GM18867 (cell line): ENCODE measurements at regions not wholly inside any gene's neighbourhood (a gene's known extent, or its start where the extent isn't known, plus 50 kb on each side); places are given as distances from the start of the nearest gene placed in this dataset.

ENCODE experiments used
- ATAC-seq: cut with Tn5 transposase; IDR thresholded peaks from one replicate; pipeline ENCODE4 v1.9.1; 2021; ENCODE audit warnings: mild to moderate bottlenecking, moderate library complexity; ENCODE audit not compliant: unreplicated experiment

GRCh38 chr10:129274748-129275474 is 192.1 kb upstream of the MGMT start:
- ATAC-seq: no peak

- no peak for ATAC-seq
These were observed 191.2 kb upstream of the MGMT start for GRCh38 chr10:129275886-129276285.

DNA sequence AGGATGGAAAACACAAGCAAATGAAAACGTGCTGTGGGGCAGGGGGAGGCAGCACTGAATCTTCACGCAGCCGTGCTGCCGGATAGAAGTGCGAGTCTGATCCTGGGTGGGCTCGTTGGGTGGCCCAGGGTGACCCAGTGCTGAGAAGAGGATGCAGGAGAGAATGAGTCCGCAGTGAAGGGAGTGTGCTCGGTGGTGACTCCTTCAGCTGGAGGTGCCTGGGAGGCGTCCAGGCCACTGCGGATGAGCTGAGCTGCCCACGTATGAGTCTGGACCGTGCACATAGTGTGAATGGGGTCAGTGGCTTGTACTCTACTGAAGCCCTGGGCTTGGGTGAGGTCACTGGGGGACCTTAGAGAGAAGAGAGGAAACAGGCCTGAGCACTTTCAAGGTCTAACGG is 190.0 kb upstream of the MGMT start:
- no peak for ATAC-seq

DNA sequence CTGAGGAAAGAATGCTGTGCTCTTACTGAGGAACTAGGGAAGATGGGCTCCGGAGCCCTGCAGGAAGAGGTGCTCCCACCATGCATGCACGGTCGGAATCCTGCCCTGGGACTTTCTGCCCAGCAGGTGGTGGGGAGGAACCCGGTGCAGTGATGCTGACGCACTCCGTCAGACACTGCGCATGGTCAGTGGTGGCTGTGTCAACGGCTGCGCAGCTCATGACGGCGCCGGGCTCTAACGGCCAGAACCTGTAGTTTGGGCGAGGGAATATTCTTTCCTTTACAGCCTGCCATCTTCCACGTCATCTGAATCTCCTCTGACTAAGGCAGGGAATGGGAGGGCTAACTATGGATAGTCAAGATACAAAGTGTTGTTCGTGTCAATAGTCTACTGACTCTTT is 189.2 kb upstream of the MGMT start:
- ATAC-seq: no peak

DNA sequence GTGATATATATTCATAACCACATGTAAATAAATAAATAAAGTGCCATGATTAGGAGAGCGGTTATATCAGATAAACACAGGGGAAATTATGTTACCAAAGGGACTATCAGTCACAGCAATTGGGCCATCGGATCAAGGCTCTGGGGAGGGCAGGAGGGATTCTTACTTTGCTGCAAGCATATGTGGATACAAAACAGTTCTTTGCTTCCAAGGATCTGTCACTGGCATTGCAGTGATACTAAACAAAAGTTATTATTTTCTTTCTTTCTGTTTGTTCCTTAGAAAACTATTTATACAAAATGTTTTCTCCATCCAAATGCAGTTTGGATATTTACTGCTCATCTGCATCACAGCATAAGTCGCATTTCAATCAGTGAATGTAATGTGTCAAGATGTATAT is 188.4 kb upstream of the MGMT start:
- ATAC-seq: no peak

DNA sequence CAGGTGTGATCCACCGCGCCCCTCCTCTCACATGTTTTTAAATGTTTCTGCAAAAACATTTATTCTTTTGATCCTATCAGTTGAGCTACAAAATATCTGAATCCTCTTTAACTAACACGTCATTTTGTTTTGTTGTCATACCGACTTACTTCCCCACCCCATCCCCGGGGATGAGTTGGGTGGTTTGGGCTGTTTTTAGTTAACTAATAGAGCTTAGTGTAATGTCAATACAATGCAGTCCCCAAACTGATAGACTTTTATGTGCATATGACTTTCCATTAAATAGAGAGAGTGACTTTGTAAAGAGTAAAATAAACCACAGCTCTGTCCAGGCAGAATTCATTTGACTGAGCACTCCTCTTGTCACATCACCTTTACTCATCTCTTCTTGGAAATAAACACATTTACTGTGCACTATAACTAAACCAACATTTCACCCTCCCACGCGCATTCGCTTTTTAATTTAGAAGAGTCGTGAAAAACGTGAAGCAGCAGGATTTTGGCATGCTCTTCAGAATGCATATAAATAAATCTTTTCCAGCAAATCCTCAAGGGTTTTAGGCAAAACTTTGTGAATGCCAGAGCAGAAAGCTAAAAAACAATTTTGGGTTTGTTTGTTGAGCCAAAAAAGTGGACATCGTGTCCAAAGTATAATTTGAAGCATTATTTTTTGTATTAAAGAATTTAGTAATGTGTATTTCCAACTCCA is 187.4 kb upstream of the MGMT start:
- ATAC-seq: no peak

DNA sequence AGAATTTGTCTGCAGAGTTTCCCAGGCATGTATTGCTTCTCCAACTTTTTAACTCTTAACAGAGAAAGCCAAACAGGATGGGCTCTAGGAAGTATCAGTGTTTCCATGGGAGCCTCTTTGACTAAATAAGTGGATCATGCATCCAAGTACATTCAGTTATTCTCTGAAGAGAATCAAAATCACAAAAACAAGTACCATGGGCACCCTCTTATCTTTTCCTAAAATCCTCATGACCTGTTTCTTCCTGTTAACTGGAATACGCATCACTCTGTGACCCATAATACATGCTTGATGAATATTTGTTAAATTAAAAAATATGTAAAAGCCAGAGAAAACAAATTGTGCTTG is 186.9 kb upstream of the MGMT start:
- ATAC-seq: no peak

- ATAC-seq: no peak
These were observed 186.0 kb upstream of the MGMT start for GRCh38 chr10:129280908-129281586.

GRCh38 chr10:129285459-129285858 is 181.6 kb upstream of the MGMT start:
- ATAC-seq: no peak

- ATAC-seq: no peak
These were observed 177.9 kb upstream of the MGMT start for GRCh38 chr10:129288999-129289584.

DNA sequence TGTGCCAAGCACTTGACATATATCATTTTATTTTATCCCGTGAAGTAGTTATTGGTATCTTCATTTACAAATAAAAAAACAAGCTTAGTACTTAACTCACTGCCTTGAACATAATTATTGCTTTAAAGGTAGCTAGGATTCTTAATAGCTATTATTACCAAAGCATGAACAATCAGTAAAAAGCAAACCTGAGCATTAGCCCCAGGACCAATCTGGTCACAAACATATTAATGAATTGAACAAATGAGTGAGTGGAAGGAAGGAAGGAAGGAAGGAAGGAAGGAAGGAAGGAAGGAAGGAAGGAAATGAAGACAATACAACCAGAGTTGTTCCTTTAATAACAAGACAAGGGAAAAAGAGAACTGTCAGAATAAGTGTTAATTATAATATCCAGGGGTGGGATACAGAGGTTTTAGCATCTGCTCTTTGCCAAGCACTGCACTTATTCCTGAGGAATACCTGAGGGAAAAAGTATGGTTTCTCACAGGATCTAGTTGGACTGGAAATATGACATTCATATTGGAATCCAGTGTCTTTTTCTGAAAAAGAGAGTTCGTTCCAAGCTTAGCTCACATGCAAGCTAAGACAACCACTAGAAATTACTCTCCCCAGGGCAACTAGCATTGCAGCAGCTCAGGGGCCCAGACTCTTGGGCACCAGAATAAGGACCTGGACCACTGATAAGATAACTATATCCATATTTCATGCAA is 172.9 kb upstream of the MGMT start:
- ATAC-seq: no peak

DNA sequence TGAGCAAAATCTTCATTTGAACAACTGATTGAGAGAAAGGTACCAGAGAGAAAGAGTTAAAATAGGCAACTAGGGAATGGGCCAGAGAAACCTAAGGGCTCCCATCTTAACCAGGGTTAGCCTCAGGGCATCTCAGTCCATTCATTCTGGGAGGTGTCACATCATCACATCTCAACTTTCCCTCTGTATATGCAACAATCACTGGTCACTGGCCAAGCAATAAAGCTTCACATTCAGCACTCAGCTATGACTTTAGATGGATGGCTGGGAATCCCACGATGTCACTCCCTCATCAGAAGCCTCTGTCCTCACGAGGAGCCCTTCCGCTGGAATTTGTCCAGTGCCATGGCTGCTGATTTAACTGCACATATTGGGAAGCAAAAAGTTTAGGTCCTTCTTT is 172.1 kb upstream of the MGMT start:
- no peak for ATAC-seq

GRCh38 chr10:129305046-129305445 is 162.0 kb upstream of the MGMT start:
- no peak for ATAC-seq

DNA sequence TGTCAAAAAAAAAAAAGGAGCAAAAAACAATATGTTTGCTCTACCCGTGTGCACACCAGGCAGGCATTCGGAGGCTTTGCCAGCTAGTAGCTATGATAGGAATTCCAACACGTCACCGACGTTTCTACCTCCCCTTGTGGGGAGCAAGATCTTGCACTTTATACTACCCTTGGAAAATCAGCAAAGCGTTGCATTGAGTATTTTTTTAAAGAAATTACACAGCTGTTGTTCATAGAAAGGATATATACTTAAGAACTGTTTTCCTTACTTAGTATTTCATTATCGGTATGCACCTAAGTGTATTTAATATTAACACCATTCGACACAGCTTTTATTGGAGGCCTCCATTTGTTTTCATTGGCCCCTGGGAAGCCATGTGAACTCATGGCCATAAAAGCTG is 159.9 kb upstream of the MGMT start:
- ATAC-seq: no peak

DNA sequence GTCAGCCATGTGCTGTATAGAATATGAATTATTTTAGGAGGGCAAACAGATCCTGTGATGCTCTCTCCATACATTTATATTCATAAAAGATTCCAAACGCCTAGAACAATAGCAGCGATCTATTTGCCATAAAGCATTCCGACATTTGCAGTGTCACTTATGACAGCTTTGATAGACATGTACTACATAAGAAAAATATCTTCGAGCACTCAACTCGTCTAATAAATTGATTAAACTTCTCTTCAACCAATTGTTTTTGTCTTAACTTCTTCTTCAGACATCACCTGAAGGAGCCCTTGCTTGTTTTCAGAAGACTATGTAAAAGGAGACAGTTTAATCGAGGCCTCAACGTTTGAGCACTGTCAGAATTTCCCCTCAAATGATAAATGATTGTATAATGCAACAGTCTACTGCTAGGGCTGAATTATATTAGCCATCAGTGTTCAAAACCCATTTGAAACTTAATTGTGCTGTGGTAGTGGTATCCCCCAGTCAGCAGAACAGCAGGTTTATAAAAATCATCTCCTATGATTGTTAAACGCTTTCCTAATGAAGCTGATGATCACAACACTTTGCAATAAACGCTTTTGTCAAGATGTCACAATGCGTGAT is 158.0 kb upstream of the MGMT start:
- no peak for ATAC-seq

DNA sequence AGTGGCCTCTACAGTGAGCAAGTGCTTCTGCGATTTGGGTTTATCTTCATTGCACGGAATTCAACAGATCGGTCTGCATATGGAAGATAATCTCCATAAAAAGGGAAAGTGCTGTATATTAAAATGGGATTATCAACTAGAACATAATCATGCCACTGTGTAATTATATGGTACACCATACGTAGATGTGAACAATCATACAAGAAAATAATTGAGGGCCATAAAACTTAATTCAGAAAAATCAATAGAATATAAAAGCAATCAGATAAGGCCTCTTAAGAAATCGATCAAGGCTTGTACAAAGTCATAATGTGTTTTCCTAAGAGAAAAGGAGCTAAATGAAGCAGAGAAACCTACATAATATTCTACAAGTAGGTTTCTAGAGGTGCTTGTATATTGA is 157.5 kb upstream of the MGMT start:
- ATAC-seq: no peak

DNA sequence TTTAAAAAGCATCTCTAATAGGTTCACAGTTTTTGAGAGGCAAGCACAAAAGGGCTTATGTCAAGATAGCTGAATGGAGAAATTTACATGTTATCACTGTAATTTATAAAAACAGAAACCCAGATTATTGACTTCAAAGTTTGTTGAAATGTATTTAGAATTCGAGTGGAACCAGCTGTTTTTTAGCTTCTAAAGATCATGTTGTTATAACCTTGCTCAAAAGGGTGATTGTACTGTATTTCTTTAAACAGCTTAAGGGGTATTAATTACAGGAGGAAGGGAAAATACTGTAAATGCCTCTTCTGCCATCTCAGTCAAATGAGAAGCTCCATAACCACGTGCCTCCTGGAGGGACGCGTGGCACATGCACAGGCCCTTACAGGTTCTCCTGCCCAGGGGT is 156.2 kb upstream of the MGMT start:
- ATAC-seq: no peak

DNA sequence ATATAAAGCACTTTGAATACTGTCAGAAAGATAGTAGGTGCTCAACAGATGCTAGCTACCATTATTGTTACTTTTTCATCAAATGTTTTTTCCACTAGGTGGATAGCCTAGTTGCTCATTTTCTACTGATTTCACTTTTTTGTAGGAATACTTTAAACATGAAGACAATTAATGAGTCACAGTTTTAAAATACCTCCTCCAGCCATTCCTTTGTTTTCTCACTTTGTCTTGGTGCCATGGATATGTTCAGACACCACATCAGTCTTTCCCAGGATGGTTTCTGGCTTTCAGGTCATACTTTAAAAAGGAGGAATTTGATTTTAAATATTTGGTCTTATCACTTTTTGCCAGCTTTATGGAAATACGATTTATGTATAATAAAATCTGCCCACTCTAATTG is 147.1 kb upstream of the MGMT start:
- no peak for ATAC-seq

DNA sequence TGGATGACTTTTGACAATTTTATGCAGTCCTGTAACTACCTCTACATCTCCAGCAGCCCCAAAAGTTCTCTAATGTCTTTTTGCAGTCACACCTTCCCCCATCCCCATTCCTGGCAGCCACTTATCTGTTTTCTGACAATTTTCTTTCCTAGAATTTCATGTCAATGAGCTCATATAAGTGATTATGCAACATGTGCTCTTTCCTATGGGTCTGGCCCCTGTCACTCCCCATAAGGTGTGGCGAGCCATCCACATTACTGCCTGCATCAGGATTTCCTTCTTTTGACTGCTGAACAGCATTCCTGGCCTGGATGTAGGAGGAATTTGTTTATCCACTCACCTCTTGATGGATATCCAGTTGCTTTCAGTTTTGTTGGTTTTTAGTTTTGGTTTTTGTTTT is 146.7 kb upstream of the MGMT start:
- ATAC-seq: no peak

GRCh38 chr10:129321727-129322126 is 145.3 kb upstream of the MGMT start:
- ATAC-seq: no peak
